Astrocyte (in vitro differentiated cells and primary cell): ENCODE measurements at regions not wholly inside any gene's neighbourhood (a gene's known extent, or its start where the extent isn't known, plus 50 kb on each side); places are given as distances from the start of the nearest gene placed in this dataset.

Source experiments
- CTCF ChIP-seq: IDR thresholded peaks from 2 replicates; pipeline ENCODE4 v1.5.1; 2011; ENCODE audit warnings: low read depth, mild to moderate bottlenecking, inconsistent platforms, low read length, moderate library complexity; ENCODE audit not compliant: insufficient read depth
- EZH2 ChIP-seq: IDR thresholded peaks from 2 replicates; pipeline ENCODE4 v1.6.1; 2012; ENCODE audit warnings: mild to moderate bottlenecking, low read length, inconsistent platforms; ENCODE audit not compliant: insufficient read depth

GRCh38 chr11:25910086-25910485 is 421.8 kb upstream of the ANO3 start:
- TF ChIP-seq EZH2 (no peak), CTCF (no peak)
